ENCODE measurements at regions not wholly inside any gene's neighbourhood (a gene's known extent, or its start where the extent isn't known, plus 50 kb on each side); places are given as distances from the start of the nearest gene placed in this dataset.

DNA sequence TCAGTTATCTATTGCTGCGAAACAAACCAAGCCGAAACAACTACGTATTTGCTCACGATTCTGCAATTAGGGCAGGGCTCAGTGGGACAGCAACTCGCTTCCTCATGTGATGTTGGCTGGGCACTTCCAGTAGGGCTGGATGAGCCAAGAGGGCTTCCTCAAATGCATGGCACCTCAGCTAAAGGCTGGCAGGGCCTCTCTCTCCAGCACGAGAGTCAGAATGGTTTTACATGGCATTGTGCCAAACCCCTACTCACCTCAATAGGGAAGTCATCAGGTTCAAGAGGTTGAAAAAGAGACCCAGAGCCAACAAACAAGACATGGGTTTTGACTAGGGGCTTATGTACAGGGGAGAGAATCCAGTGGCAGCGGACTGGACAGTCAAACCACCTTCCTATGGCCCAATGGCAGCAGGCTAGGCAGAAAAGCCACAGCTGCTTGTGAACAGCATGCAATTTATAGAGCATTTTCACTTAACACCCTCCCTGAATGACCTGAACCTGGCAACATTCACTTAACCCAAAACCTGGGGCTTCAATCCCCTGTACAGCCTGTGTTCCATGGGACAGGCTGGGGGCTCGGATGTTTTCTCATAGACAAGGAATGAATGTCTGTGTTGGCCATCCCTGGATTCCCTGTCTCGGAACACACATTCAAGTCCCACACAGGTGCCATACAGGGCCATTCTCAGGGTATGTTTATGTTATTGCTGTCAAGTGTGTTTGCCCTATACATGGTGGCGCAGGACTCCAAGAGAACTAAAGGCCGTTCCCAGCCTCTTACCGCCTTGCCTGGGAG is 154.2 kb upstream of the NAV2 start:
- no peak for ATAC-seq
- Histone ChIP-seq H3K27me3 (peaks cover 0 to 12% (median 0%) of the 10 kb centered on the region in 9 donors), H3K27ac (no peak overlapping the region), H3K4me3 (no peak overlapping the region), H3K4me1 (peaks cover 0 to 9% (median 0%) of the 10 kb centered on the region in 12 donors), H3K9me3 (no peaks in the 10 kb centered on the region), H3K36me3 (no peaks in the 10 kb centered on the region)
- DNase-seq = no peak
- 83 to 89% (median 87%) methylated on average over 11 to 12 of the region's 12 CpGs for WGBS, 4 donors
- intact Hi-C loops (cut with DNase I) = loop anchor here in 6 of 10 donors (5.0 to 10.0 kb wide), 7 partner anchors 249 to 566 kb away; no protein-coding TSS in a partner anchor
- TF ChIP-seq POLR2A (IDR thresholded peaks at IDR 0.05) = no peak
- TF ChIP-seq, protein P1, sequence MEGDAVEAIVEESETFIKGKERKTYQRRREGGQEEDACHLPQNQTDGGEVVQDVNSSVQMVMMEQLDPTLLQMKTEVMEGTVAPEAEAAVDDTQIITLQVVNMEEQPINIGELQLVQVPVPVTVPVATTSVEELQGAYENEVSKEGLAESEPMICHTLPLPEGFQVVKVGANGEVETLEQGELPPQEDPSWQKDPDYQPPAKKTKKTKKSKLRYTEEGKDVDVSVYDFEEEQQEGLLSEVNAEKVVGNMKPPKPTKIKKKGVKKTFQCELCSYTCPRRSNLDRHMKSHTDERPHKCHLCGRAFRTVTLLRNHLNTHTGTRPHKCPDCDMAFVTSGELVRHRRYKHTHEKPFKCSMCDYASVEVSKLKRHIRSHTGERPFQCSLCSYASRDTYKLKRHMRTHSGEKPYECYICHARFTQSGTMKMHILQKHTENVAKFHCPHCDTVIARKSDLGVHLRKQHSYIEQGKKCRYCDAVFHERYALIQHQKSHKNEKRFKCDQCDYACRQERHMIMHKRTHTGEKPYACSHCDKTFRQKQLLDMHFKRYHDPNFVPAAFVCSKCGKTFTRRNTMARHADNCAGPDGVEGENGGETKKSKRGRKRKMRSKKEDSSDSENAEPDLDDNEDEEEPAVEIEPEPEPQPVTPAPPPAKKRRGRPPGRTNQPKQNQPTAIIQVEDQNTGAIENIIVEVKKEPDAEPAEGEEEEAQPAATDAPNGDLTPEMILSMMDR (IDR thresholded peaks at IDR 0.05) = no peak

DNA sequence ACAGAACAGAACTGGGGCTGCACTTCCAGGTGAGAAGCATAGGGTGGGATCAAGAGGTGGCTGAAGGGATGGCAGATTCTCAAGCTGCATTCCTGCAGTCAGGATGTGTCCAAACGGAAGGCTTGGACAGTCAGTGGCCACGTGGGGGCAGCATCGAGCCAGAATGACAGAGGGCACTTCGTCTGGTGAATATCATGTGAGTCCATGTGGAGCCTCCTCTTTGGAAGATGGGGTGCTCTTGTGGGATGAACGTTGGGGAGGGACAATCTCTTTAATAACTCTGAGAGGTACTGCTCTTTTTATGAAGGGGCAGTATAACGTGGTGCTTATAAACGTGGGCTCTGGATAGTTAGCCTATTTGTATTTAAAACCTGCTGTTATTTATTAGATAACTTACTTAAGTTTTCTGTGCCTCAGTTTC is 154.9 kb upstream of the NAV2 start:
- WGBS, 4 donors = 4 to 7% (median 5%) methylated on average over 7 of the region's 7 CpGs
- no peak for TF ChIP-seq POLR2A (IDR thresholded peaks at IDR 0.05)
- TF ChIP-seq, protein P1 (IDR thresholded peaks at IDR 0.05) = peak; percentile 82 to 92 (median 86)
- no peaks in the 10 kb centered on the region for H3K9me3 ChIP-seq
- peak in 3 of 4 donors; percentile 64 to 71 (median 66) for ATAC-seq
- peak; percentile 77 to 88 (median 81) for DNase-seq
- H3K27ac ChIP-seq = no peak overlapping the region
- no peak overlapping the region for H3K4me3 ChIP-seq
- peaks cover 0 to 9% (median 0%) of the 10 kb centered on the region in 12 donors for H3K4me1 ChIP-seq
- intact Hi-C loops (cut with DNase I) = loop anchor here in 7 of 10 donors (2.0 to 10.0 kb wide), 9 partner anchors 250 to 567 kb away; no protein-coding TSS in a partner anchor
- H3K27me3 ChIP-seq = peaks cover 0 to 12% (median 0%) of the 10 kb centered on the region in 9 donors
- H3K36me3 ChIP-seq = no peaks in the 10 kb centered on the region

DNA sequence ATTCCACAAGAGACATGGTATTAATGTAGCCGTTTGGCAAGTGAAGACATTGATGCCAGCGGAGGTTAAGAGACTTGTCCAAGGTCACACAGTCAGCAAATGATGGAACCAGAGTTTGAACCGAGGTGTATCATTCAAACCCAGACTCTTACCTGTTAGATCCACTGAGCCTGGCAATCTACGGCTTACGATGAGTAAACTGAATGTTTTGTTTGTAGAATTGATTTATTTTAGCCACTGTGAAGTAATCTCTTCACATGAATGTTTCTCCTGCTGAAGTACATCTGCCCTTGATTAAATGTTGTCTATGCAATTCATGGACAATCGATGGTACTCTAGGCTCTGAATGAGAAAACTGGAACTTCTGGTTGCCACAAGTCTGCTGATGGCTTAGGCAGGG is 155.5 kb upstream of the NAV2 start:
- H3K27ac ChIP-seq = no peak overlapping the region
- 66 to 82% (median 68%) methylated on average over 6 of the region's 6 CpGs for WGBS, 4 donors
- H3K4me1 ChIP-seq = peaks cover 0 to 9% (median 0%) of the 10 kb centered on the region in 12 donors
- TF ChIP-seq POLR2A (IDR thresholded peaks at IDR 0.05) = no peak
- TF ChIP-seq, protein P1 (IDR thresholded peaks at IDR 0.05) = no peak
- no peak for DNase-seq
- no peak overlapping the region for H3K4me3 ChIP-seq
- peaks cover 0 to 12% (median 0%) of the 10 kb centered on the region in 9 donors for H3K27me3 ChIP-seq
- intact Hi-C loops (cut with DNase I) = loop anchor here in 7 of 10 donors (2.0 to 10.0 kb wide), 9 partner anchors 250 to 568 kb away; no protein-coding TSS in a partner anchor
- H3K36me3 ChIP-seq = no peaks in the 10 kb centered on the region
- no peaks in the 10 kb centered on the region for H3K9me3 ChIP-seq
- no peak for ATAC-seq

DNA sequence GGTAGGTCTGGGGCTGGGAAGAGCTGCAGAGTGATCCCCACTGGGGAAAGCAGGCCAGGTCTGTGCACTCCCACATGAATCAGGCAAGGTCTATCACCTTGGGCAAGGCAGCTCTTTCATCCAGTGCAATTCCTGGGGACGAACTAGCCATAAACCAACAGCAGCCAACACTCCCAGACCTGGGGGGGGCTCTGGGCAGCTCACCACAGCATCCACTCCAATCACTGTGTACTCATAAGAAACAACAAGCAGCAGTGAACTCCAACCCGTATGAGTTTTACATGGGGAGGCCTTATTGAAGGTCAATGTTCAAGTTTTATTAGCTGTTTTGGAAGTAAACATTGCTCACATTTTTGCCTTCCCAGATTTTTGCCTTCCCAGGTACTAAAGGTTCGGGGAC is 157.4 kb upstream of the NAV2 start:
- WGBS, 4 donors = 76 to 86% (median 79%) methylated on average over 3 of the region's 3 CpGs
- Histone ChIP-seq H3K4me1 (peaks cover 0 to 9% (median 0%) of the 10 kb centered on the region in 12 donors), H3K36me3 (no peaks in the 10 kb centered on the region), H3K27ac (no peak overlapping the region), H3K4me3 (no peak overlapping the region), H3K27me3 (peaks cover 0 to 12% (median 0%) of the 10 kb centered on the region in 9 donors), H3K9me3 (no peaks in the 10 kb centered on the region)
- TF ChIP-seq, protein P1 (IDR thresholded peaks at IDR 0.05) = no peak
- no peak for TF ChIP-seq POLR2A (IDR thresholded peaks at IDR 0.05)
- ATAC-seq (no peak), DNase-seq (no peak)
- intact Hi-C loops (cut with DNase I) = loop anchor here in 6 of 10 donors (2.0 to 10.0 kb wide), 8 partner anchors 252 to 570 kb away; no protein-coding TSS in a partner anchor
